GM18909 (cell line): ENCODE measurements at regions not wholly inside any gene's neighbourhood (a gene's known extent, or its start where the extent isn't known, plus 50 kb on each side); places are given as distances from the start of the nearest gene placed in this dataset.

Source experiments
- ATAC-seq: cut with Tn5 transposase; IDR thresholded peaks from one replicate; pipeline ENCODE4 v1.9.1; 2021; ENCODE audit warnings: mild to moderate bottlenecking; ENCODE audit not compliant: unreplicated experiment, poor library complexity

DNA sequence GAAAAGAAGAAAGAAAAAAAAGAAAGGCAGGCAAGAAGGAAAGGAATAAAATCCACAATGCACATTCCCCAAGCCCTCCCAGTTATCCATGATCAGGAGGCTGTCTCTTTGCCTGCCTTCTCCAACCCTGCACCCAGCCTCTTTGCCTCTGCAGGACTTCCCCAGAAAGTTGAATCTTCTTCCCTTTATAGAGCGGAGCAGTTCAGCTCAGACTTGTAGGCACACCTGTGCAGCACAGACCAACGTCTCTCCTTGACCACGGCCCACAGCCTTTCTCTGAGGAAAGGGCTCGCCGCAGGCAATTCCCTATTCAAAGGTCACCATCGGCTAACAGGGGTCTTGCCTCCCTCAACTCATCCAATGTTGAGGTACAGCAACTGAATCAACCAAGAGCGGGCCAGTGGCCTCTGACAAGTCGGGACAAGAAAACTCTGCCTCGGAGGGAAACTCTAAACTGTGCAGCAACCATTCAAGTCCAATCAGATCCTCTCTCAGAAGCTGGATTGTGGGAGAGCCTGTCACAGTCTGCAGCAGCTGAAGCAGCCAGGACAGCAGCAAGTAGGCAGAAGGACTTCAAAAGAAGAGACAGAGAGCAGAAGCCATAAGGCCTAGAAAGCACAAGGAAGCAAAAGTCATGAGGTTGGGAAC lies 529.2 kb upstream of the JARID2 start:
- no peak for ATAC-seq

DNA sequence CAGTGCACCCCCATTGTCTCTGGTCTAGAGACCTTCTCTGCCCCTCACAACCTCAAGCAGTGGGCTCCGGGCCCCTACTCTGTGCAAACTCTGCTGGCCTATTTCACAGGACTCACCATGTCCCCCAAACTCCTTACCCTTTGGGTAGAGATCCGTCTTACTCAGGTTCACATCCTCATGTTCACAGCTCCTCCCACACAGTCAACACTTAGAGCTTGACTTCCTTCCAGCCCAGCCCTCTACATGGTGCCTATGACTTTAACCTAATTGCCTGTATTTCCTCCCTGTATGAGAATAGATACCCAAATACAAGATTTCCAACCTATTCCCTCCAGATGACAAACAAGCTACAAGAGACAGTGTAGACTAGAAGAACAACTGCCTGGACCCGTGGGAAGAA lies 528.6 kb upstream of the JARID2 start:
- ATAC-seq: no peak

DNA sequence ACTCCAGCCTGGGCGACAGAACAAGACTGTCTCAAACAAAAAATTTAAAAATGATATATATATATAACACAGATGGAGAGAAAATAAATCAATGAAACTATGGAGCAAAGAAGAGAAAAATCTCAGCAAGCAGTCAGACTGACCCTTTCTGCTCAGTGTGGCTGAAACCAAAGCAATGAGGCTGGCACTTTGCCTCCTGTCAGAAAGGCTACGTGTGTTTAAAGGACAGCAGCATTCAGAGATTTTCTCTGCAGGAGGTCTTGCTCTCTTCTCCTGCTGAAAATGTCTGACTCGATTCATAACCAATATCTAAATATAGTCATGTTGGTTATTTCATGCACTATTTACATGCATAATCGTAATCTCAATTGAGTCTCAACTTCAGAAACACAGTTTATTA lies 527.0 kb upstream of the JARID2 start:
- ATAC-seq: no peak

DNA sequence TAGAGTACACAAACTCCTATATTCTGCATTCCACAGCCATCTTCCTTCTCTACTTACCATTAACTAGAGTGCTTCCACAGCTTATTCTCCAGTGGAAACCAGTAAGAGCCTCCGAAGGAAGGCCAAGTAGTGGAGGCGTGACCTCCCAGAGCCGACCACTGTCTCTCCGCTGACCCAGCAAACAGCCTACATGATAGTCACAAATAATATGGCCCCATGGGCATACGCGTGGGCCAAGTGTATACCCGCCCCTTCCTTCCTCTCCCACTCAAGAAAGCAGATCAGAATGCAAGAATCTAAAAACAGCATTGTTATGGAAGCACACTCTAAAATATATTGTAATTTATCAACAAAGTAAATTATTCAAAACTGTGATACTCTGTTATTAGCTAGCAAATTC lies 526.6 kb upstream of the JARID2 start:
- no peak for ATAC-seq

DNA sequence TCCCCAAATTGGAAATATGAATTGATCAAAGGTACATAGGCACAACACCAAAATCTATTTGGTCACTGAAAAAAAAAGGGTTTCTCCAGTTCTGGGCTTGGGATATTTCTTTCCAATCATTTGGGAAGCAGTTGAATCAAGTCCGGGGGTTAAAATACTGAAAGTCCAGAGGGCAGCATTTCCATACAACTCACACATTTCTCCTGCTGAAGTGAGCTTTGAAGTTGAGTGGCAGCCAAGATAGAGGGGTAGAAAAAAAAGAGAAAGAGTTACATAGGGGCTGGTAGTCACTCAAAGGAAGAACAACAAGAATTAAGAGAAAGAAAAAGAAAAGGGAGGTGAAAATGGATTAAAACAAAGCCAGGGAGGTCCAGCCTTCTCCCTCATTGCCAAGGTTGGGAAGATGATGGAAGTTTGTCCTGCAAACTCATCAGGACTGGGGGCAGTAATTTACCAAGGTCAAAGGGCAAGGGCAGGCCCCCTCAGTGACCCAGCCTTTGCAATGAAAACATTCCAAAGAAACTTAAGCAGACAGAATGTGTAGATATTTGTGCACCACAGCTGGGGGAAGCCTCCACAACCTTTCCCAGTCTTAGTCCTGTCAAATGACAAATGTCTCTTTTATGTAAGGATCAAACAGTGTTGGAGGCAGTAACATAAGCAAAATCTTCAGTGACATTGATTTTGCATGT lies 525.3 kb upstream of the JARID2 start:
- no peak for ATAC-seq

DNA sequence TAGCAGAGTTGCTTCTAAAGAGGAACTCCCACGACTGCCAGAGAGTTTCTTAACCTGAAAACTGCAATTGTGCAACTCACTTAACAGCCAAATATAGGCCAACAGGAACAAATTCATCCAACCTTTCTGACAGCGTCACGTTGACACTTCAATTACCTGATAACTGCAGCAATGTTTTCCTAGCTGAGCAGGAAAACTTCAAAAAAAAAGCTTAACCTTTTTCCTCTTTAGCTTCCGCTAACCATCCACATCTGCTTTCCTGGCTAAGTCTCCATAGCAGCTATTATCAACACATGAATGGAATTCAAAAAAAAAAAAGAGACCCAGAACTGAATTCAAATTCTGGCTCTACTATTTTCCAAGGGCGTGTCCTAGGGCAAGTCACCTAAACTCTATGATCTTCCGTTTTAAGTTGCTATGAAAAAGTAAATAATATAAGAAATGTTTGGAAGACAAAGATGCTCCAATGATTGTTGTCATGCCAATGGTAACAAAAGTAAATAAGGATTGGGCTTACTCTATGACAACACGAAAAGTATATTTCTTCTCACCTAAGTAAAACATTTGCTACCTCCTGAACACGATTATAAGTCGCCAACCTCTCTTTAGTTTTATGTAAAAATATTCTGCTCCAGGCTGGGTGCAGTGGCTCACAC lies 524.6 kb upstream of the JARID2 start:
- ATAC-seq: no peak

DNA sequence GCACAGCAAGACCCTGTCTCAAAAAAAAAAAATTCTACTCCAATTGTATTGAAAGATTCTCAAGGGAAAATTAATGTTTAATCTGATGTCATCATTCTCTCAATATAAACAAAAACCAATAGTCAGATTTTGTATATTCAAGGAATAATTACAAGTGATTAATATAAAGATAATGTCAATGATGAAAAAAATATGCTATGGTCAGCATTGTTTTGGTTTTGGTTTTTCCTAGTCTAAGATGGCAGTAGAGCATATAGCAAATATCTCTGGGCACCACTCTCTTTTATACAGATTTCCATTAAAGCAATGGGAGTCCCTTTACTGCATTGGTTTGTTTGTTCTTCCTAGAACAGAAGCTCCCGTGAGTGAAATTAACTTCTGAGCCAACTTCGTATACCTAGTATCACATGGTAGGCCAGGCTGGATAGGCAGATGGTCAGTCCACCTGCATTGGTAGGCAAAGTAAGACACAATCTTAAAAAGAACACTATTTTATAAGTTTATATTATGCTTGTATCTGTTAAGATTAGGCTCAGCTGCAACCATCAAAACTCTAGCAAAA lies 523.8 kb upstream of the JARID2 start:
- ATAC-seq: no peak

DNA sequence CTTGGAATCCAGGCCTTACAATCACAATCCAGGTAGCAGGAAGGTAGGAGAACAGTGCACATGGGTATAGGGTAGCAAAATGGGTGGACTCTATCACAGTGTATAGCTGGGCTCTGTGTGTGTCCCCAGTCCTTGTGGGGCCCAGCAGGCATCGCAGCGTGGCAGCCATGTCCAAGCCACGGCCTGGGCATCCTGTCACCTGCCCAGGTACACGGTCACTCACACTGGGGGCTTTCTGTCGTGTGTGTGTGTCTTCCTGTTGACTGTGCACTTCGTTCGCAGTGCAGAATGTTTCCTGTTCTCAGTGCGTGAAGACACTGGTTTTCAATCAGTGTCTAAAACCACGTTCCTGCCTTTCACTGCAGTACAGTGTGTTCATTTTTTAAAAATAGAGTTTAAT lies 523.2 kb upstream of the JARID2 start:
- no peak for ATAC-seq

DNA sequence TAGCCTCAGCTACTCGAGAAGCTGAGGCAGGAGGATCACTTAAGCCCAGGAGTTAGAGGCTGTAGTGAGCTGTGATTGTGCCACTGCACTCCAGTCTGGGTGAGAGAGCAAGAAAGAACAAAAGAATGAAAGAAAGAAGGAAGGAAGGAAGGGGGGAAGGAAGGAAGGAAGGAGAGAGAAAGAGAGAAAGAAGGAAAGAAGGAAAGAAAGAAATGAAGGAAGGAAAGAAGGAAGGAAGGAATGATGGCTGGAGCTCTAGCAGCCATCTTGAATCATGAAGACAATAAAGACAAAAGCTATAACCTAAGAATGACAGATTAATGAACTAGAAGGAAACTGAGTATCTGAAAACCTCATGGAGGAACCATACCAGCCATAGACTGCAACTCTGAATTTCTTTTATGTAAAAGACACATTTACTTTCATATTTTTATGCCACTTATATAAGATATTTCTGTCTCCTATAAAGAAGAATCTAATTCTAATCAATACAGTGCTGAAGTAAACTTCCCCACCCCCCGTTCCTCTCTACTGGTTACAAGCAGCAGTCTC lies 522.3 kb upstream of the JARID2 start:
- ATAC-seq: no peak

DNA sequence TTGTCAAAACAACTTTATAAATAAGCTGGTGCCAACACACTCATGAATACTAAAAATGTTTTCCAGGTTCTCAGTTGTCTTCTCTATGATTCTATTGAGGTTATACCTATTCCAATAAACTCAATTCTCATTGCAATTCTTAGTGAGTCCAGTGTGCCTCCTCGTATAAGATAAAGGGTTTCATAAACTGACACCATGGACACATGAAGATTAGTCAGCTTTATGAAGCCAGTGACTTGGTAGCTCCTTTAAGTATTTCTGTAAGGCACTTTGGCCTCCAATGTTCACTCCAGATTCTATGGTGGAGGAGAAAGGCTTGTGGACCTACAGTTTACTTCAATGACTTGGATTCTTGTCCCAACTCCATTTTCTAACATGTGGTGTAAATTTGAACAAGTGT lies 521.3 kb upstream of the JARID2 start:
- no peak for ATAC-seq

DNA sequence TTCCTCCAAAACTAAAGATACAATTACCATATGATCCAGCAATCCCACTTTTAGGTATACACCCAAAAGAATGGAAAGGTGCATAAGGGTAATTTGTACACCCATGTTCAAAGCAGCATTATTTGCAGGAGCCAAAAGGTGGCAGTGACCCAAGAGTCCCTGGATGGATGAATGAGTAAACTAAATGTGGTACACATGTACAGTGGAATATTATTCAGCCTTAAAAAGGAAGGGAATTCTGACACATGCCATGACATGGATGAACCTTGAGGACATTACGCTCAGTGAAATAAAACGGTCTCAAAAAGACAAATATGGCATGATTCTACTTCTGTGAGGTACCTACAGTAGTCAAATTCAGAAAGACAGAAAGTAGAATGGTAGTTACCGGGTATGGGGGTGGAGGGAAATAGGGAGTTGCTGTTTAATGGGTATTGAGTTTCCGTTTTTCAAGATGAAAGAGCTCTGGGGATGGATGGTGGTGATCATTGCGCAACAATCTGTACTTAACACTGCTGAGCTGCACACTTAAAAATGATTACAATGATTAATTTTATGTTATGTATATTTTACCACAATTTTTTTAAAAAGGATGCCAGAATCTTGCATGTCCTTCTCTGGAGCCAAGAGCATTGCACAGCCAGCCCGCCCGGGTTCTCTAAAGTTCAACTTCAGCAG lies 518.9 kb upstream of the JARID2 start:
- no peak for ATAC-seq

DNA sequence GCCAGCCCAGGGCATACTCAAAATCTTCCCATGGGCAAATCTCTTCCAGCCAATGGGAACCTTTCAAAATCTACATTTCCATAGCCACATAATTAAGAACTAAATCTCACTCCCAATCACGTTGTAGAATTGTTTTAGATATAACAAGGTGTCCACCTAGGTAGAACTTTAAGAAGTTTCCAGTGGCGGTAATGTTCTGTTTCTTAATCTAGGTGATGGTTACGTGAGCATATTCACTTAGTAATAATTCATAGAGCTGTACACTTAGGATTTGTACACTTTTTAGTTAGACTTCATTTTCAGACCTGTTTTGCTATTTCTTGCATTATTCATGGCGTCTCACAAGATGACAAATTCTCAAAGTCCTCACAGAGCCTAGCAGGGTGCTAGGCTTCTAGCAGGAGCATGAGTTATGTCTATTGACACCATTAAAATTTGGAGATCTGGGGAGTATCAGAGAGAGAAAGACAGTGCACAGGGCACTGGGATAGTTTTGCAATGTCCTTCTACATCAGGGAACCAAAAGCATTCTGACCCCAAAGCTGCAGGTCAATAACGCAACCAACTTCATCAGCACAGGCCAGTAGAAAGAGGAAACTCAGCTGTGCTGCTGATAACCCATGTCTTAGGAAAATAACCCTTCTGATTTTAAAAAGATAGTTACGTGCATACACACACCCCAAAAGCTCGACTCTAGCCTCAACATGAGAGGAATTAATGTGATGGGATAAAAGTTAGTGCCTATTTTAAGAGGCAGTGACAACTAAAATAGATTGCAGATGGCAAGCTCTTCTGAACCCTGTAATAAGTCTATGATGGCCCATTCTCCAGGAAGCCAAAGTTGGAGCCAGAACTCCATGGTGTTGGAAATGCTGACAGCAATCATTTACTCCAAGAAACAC lies 518.1 kb upstream of the JARID2 start:
- ATAC-seq: no peak

DNA sequence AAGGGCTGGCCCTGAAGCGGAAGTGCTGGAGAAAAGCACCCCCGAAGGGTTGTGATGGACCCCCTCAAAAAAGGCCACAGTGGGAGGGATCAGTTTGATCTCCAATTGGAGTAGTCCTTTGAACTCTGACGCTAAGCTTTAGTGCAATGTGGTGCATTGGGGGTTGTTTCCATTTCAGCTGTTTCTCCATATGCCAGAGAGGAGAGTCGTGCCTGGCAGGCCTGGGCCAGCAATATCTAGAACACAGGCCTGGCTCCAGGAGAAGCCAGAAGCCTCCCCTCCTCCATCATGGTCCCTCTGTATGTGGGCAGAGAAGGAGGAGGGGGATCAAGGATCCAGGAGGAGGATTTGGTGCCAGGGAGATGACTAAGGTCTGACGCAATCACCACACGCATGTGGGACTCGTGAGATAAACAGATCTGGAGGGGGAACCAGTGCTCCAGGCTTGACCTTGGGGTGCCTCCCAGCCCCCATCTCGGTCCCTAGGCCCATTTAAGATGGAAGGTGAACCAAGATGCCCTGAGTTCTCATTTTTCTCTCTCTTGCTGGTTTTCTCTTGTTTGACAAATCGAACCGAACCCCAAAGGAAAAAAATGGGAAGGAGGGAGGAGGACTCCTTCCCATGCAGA lies 517.4 kb upstream of the JARID2 start:
- no peak for ATAC-seq

DNA sequence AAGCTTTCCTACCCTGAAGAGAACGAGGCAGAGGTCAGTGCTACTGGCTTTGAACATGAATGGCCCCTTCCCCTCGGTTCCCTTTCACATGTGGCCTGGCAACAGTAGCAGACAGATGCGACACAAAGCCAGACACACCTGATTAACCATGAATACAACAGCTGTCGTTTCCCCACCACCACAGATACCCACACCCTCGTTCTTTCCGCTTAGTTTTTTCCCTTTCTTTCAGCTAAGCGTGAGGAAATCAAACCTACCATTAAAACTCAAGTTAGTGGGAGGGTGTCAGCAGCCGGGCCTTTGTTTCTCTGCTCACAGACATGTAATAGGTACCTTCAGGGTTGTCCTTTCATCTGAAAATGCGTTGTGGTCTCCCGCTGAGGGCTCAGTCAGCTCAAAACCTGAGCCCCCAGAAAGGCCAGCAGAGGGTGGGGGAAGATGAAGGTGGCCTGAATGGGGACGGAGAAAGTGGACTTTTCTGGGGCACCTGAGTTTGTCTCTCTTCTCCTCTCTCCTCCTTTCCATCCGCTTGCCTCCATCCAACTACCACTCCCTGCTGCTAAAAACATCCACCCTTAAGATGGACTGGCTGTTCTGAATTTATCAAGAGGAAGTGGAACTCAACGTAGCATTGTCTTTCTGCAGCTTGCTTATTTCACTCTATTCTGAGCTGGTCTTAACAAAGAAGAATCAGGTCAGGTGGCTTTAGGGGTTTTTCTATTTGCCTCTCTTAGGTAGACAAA lies 516.6 kb upstream of the JARID2 start:
- peak; percentile 52 for ATAC-seq

DNA sequence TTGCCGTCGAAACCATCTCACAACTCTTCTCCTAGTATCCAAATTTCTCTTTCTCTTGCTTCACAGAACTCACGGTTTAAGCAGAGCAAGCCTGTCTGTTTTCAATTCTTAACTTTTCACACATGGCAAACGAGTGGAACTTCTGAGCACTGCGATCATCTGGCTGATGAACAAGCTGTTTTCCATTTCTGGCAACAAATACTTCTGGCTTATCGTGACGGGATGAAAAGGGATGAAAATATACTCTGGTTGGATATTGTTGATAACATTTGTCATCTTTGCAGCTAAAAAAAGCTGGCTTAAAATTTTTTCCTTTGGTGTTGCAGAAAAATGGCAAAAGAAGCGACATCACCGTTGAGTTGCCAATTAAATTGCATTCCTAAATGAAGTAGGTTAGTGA lies 515.2 kb upstream of the JARID2 start:
- no peak for ATAC-seq

DNA sequence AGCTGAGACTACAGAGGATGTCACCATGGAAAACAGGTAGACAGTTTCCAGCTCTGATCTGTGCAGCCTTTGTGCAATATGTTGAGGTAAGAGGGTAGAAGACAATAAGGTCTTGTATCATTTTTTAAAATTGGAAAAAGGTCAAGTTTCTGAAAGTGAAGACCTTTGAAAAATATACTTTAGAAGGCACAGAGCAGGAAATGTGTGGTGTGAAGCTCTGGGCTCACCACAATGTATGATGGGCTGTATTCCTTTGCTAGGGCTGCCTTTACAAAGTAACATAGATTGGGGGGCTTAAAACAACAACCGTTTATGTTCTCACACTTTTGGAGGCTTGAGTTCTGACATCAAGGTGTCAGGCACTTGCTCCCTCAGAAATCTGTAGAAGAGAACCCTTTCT lies 514.3 kb upstream of the JARID2 start:
- ATAC-seq: no peak

DNA sequence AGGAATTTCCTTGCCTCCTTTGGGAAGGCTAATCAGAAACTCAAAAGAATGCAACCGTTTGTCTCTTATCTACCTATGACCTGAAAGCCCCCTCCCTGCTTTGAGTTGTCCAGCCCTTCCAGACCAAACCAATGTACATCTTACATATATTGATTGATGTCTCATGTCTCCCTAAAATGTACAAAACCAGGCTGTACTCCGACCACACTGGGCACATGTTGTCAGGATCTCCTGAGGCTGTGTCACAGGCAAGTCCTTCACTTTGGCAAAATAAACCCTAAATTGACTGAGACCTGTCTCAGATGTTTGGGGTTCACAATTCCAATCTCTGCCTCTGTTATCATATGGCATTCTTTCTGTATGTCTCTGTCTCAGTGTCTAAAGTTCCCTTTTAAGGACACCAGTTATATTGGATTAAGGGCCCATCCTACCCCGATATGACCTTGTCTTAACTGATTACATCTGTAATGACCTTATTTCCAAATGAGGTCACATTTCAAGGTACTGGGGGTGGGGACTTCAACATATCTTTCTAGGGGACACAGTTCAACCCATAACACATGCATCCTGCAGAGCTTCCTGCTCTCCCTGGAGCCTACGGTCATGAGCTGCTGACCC lies 513.5 kb upstream of the JARID2 start:
- no peak for ATAC-seq
